Loucy (cell line): ENCODE measurements at regions not wholly inside any gene's neighbourhood (a gene's known extent, or its start where the extent isn't known, plus 50 kb on each side); places are given as distances from the start of the nearest gene placed in this dataset.

Source experiments
- H2AFZ ChIP-seq: fragments of 200-600 bp; sonication (generic); 2 replicates; pipeline ENCODE4 v1.6.0; 2016; ENCODE audit warnings: antibody characterized with exemption, mild to moderate bottlenecking, low read length, moderate library complexity
- H3F3A ChIP-seq: fragments of 200-600 bp; 2 replicates; pipeline ENCODE4 v1.6.0; 2016; ENCODE audit warnings: antibody characterized with exemption, low read depth, mild to moderate bottlenecking
- H3K27me3 ChIP-seq: fragments of 200-600 bp; sonication (generic); 2 replicates; pipeline ENCODE4 v1.6.1; 2014; ENCODE audit warnings: low read length, mild to moderate bottlenecking; ENCODE audit not compliant: insufficient read depth, poor library complexity, severe bottlenecking
- H3K36me3 ChIP-seq: fragments of 200-600 bp; sonication (generic); 2 replicates; pipeline ENCODE4 v1.6.1; 2016; ENCODE audit warnings: low read length; ENCODE audit not compliant: insufficient read depth
- H3K4me1 ChIP-seq: fragments of 200-600 bp; sonication (generic); 2 replicates; pipeline ENCODE4 v1.5.1; 2014; ENCODE audit warnings: low read length, mild to moderate bottlenecking; ENCODE audit not compliant: insufficient read depth, poor library complexity, severe bottlenecking
- H3K4me2 ChIP-seq: fragments of 200-600 bp; sonication (generic); 2 replicates; pipeline ENCODE4 v1.6.0; 2014; ENCODE audit warnings: antibody characterized with exemption, low read length, low read depth, mild to moderate bottlenecking; ENCODE audit not compliant: poor library complexity, severe bottlenecking
- H3K4me3 ChIP-seq: fragments of 200-600 bp; sonication (generic); 2 replicates; pipeline ENCODE4 v1.5.1; 2014; ENCODE audit warnings: low read length, mild to moderate bottlenecking, mixed read lengths; ENCODE audit not compliant: poor library complexity, severe bottlenecking
- H3K79me2 ChIP-seq: fragments of 200-600 bp; sonication (generic); 2 replicates; pipeline ENCODE4 v1.6.1; 2014; ENCODE audit warnings: low read length; ENCODE audit not compliant: insufficient read depth
- H3K9ac ChIP-seq: fragments of 200-600 bp; sonication (generic); 2 replicates; pipeline ENCODE4 v1.6.0; 2014; ENCODE audit warnings: mild to moderate bottlenecking, low read depth, low read length, moderate library complexity; ENCODE audit not compliant: poor library complexity, severe bottlenecking
- H3K9me2 ChIP-seq: fragments of 200-600 bp; sonication (generic); replicated peaks from 2 replicates; pipeline ENCODE4 v1.6.1; 2016; ENCODE audit warnings: low read depth, low read length, mixed read lengths
- H3K9me3 ChIP-seq: fragments of 200-600 bp; sonication (generic); 2 replicates; pipeline ENCODE4 v1.6.1; 2014; ENCODE audit warnings: mild to moderate bottlenecking, antibody characterized with exemption, low read length, low read depth; ENCODE audit not compliant: insufficient read depth
- H4K20me1 ChIP-seq: fragments of 200-600 bp; sonication (generic); 2 replicates; pipeline ENCODE4 v1.6.0; 2014; ENCODE audit warnings: antibody characterized with exemption, low read length, mild to moderate bottlenecking; ENCODE audit not compliant: insufficient read depth, poor library complexity, severe bottlenecking
- EZH2phosphoT487 ChIP-seq: fragments of 200-600 bp; IDR thresholded peaks from 2 replicates; pipeline ENCODE4 v1.6.1; 2018; ENCODE audit warnings: antibody characterized with exemption, mild to moderate bottlenecking, moderate library complexity, borderline replicate concordance
- TF ChIP-seq, protein P1 (sequence below): fragments of 200-600 bp; sonication (generic); conservative IDR thresholded peaks from 2 replicates; pipeline ENCODE4 v1.5.1; 2014; ENCODE audit warnings: mild to moderate bottlenecking, antibody characterized with exemption, low read length

DNA sequence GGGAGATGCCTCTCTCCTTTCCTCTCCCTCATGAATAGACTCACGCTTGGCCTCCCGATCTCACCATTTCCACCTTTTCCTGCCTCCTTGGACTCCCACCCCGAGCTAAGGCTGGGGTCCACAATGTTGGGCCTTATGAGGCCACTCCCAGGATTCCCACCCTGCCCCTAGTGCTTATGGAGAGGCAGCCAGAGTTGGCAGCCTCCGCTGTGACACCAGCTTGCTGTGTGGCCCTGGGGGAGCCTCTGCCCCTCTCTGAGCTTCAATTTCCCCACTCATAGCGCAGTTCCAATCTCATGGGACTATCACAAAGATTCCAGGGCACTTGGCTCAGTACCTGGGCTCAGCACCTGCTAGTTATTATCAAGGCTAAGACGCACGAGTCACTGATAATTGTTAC, 118.7 kb upstream of the WNT4 start:
- Histone ChIP-seq H3K79me2 (no peaks in the 10 kb centered on the region), H3K4me1 (peaks cover 6% of the 10 kb centered on the region), H3K27me3 (no peaks in the 10 kb centered on the region)

GRCh38 chr1:22262583-22262982, 119.7 kb upstream of the WNT4 start:
- Histone ChIP-seq H3K9ac (no peak overlapping the region), H3K4me2 (no peak overlapping the region)
- TF ChIP-seq, protein P1, sequence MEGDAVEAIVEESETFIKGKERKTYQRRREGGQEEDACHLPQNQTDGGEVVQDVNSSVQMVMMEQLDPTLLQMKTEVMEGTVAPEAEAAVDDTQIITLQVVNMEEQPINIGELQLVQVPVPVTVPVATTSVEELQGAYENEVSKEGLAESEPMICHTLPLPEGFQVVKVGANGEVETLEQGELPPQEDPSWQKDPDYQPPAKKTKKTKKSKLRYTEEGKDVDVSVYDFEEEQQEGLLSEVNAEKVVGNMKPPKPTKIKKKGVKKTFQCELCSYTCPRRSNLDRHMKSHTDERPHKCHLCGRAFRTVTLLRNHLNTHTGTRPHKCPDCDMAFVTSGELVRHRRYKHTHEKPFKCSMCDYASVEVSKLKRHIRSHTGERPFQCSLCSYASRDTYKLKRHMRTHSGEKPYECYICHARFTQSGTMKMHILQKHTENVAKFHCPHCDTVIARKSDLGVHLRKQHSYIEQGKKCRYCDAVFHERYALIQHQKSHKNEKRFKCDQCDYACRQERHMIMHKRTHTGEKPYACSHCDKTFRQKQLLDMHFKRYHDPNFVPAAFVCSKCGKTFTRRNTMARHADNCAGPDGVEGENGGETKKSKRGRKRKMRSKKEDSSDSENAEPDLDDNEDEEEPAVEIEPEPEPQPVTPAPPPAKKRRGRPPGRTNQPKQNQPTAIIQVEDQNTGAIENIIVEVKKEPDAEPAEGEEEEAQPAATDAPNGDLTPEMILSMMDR = no peak
- no peak for TF ChIP-seq EZH2phosphoT487

More for the DNA sequence above, 118.7 kb upstream of the WNT4 start:
- TF ChIP-seq, protein P1 = no peak
- no peak for TF ChIP-seq EZH2phosphoT487
- Histone ChIP-seq H3K4me3 (no peak overlapping the region), H3F3A (no peaks in the 10 kb centered on the region), H3K36me3 (no peaks in the 10 kb centered on the region), H3K9ac (no peak overlapping the region), H3K4me2 (no peak overlapping the region), H4K20me1 (no peaks in the 10 kb centered on the region), H3K9me3 (no peaks in the 10 kb centered on the region), H2AFZ (no peak overlapping the region), H3K9me2 (no peaks in the 10 kb centered on the region)

GRCh38 chr1:22263359-22263758, 120.5 kb upstream of the WNT4 start:
- no peaks in the 10 kb centered on the region for H3K9me3 ChIP-seq
- no peaks in the 10 kb centered on the region for H3K79me2 ChIP-seq
- H4K20me1 ChIP-seq = no peaks in the 10 kb centered on the region
- H3K9ac ChIP-seq = no peak overlapping the region
- H3K9me2 ChIP-seq = no peaks in the 10 kb centered on the region
- no peaks in the 10 kb centered on the region for H3F3A ChIP-seq
- TF ChIP-seq, protein P1 = no peak
- no peak for TF ChIP-seq EZH2phosphoT487
- H3K27me3 ChIP-seq = no peaks in the 10 kb centered on the region
- H2AFZ ChIP-seq = no peak overlapping the region
- no peak overlapping the region for H3K4me3 ChIP-seq
- H3K36me3 ChIP-seq = no peaks in the 10 kb centered on the region
- H3K4me1 ChIP-seq = peaks cover 6% of the 10 kb centered on the region
- H3K4me2 ChIP-seq = no peak overlapping the region

More at GRCh38 chr1:22262583-22262982, 119.7 kb upstream of the WNT4 start:
- Histone ChIP-seq H2AFZ (no peak overlapping the region), H3K4me3 (no peak overlapping the region), H3K27me3 (no peaks in the 10 kb centered on the region), H3K9me3 (no peaks in the 10 kb centered on the region), H3K4me1 (peaks cover 6% of the 10 kb centered on the region), H3K79me2 (no peaks in the 10 kb centered on the region), H4K20me1 (no peaks in the 10 kb centered on the region), H3F3A (no peaks in the 10 kb centered on the region), H3K36me3 (no peaks in the 10 kb centered on the region), H3K9me2 (no peaks in the 10 kb centered on the region)
